A673 (cell line): ENCODE measurements at regions not wholly inside any gene's neighbourhood (a gene's known extent, or its start where the extent isn't known, plus 50 kb on each side); places are given as distances from the start of the nearest gene placed in this dataset.

Experiments
- EZH2 ChIP-seq: fragments of 200-600 bp; sonication (generic); IDR thresholded peaks from 2 replicates; pipeline ENCODE4 v1.6.1; 2017; ENCODE audit warnings: borderline replicate concordance, low read depth, mild to moderate bottlenecking, mixed read lengths, antibody characterized with exemption, low read length; ENCODE audit not compliant: poor library complexity, severe bottlenecking
- TF ChIP-seq, protein P1 (sequence below): fragments of 300-800, 200-600 bp; sonication (generic); conservative IDR thresholded peaks from 2 replicates; pipeline ENCODE4 v1.5.1; 2017; ENCODE audit warnings: low read depth, mild to moderate bottlenecking, antibody characterized with exemption, low read length, moderate library complexity, mixed read lengths

DNA sequence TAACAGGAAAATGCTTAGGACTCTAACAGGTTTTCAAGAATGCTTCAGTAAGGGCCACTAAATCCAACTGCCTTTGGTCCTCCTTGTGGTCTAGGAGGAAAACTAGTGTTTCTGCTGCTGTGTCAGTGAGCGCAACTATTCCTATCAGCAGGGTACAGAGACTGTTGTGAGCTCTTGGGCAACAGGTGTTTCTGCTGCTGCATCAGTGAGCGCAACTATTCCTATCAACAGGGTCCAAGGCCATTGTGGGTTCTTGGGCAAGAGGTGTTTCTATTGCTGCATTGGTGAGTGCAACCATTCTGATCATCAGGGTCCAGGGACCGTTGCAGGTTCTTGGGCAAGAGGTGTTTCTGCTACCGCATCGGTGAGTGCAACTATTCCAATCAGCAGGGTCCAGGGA, 256.3 kb downstream of the CDH10 start:
- TF ChIP-seq, protein P1, sequence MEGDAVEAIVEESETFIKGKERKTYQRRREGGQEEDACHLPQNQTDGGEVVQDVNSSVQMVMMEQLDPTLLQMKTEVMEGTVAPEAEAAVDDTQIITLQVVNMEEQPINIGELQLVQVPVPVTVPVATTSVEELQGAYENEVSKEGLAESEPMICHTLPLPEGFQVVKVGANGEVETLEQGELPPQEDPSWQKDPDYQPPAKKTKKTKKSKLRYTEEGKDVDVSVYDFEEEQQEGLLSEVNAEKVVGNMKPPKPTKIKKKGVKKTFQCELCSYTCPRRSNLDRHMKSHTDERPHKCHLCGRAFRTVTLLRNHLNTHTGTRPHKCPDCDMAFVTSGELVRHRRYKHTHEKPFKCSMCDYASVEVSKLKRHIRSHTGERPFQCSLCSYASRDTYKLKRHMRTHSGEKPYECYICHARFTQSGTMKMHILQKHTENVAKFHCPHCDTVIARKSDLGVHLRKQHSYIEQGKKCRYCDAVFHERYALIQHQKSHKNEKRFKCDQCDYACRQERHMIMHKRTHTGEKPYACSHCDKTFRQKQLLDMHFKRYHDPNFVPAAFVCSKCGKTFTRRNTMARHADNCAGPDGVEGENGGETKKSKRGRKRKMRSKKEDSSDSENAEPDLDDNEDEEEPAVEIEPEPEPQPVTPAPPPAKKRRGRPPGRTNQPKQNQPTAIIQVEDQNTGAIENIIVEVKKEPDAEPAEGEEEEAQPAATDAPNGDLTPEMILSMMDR = no peak
- TF ChIP-seq EZH2 = no peak
